OCI-LY1 (cell line): ENCODE measurements at regions not wholly inside any gene's neighbourhood (a gene's known extent, or its start where the extent isn't known, plus 50 kb on each side); places are given as distances from the start of the nearest gene placed in this dataset.

Experiments
- CTCF ChIP-seq: fragments of 200-600 bp; sonication (generic), shearing (Covaris generic); IDR thresholded peaks from 2 replicates; pipeline ENCODE4 v1.5.1; 2017; ENCODE audit warnings: mild to moderate bottlenecking, antibody characterized with exemption, low read length, moderate library complexity, mixed read lengths
- EZH2 ChIP-seq: fragments of 200-600 bp; sonication (generic), shearing (Covaris generic); IDR thresholded peaks from 2 replicates; pipeline ENCODE4 v1.8.0; 2017; ENCODE audit warnings: borderline replicate concordance, mixed run types, mild to moderate bottlenecking, antibody characterized with exemption, low read length, moderate library complexity, mixed read lengths

- TF ChIP-seq CTCF (no peak), EZH2 (no peak)
Observed at GRCh38 chr5:31095796-31096195, 97.7 kb upstream of the CDH6 start.
